DOHH2 (cell line): ENCODE measurements at regions not wholly inside any gene's neighbourhood (a gene's known extent, or its start where the extent isn't known, plus 50 kb on each side); places are given as distances from the start of the nearest gene placed in this dataset.

Experiments used
- EZH2phosphoT487 ChIP-seq: fragments of 200-600 bp; sonication (generic); IDR thresholded peaks from 2 replicates; pipeline ENCODE4 v1.6.1; 2017; ENCODE audit warnings: borderline replicate concordance, mild to moderate bottlenecking, antibody characterized with exemption, low read length, moderate library complexity, mixed read lengths
- TF ChIP-seq, protein P1 (sequence below): fragments of 200-600 bp; sonication (generic); IDR thresholded peaks from one replicate; pipeline ENCODE4 v1.5.1; 2014; ENCODE audit warnings: antibody characterized with exemption, mild to moderate bottlenecking, low read depth, low read length; ENCODE audit not compliant: poor library complexity, severe bottlenecking

DNA sequence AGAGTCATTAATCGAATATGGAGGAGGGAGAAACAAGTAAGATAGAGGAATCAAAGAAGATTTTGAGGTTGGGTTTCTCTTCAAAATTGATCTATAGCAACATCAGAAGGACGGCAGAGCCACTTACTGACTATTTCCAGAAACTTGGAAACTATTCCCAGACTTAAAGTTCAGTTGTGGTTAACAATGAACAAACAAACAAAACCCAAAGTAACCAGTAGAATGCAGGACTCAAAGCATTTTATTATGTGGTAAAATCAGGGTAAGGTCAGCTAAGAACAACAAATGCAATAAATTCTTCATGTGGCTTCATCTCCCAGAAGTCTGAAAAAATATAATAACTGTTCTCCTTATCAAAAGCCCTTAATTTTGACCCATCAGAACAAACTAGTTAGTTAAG, 54.9 kb upstream of the OSMR start:
- TF ChIP-seq, protein P1, sequence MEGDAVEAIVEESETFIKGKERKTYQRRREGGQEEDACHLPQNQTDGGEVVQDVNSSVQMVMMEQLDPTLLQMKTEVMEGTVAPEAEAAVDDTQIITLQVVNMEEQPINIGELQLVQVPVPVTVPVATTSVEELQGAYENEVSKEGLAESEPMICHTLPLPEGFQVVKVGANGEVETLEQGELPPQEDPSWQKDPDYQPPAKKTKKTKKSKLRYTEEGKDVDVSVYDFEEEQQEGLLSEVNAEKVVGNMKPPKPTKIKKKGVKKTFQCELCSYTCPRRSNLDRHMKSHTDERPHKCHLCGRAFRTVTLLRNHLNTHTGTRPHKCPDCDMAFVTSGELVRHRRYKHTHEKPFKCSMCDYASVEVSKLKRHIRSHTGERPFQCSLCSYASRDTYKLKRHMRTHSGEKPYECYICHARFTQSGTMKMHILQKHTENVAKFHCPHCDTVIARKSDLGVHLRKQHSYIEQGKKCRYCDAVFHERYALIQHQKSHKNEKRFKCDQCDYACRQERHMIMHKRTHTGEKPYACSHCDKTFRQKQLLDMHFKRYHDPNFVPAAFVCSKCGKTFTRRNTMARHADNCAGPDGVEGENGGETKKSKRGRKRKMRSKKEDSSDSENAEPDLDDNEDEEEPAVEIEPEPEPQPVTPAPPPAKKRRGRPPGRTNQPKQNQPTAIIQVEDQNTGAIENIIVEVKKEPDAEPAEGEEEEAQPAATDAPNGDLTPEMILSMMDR = no peak
- TF ChIP-seq EZH2phosphoT487 = no peak
